ENCODE measurements at regions not wholly inside any gene's neighbourhood (a gene's known extent, or its start where the extent isn't known, plus 50 kb on each side); places are given as distances from the start of the nearest gene placed in this dataset.

GRCh38 chr7:155203059-155203881, 94.4 kb upstream of the INSIG1 start:
- DNase-seq, result no peak

GRCh38 chr7:155203882-155204691, 93.6 kb upstream of the INSIG1 start:
- no peak for DNase-seq

DNA sequence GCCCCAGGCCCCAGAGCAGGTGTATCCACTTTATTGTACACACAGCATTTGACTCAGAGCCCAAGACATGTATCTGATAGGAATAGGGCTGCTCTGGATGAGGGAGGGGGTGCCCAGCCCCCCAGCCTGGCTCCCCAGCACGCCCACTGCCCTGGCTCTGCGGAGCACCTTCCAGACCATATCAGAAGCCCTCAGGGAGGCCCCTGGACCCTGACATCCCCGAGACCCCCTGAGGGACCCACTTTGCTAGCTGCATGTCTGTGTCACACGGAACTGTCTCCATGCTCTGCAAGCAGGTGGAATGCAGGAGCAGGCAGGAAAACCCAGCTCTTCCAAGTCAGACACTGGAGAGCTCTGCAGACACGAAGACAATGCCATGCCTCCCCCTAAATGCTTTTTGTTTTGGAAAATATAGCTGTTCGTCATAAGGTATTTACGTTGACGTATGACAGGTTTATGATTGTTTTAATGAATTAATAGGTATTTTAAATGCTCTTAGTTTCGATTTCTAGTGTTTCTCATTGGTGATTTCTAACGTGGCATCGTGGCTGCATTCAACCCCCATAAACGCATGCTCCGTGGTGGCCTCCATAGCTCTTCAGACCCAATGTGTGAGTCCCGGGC, 92.8 kb upstream of the INSIG1 start:
- no peak for DNase-seq

GRCh38 chr7:155205368-155206317, 92.0 kb upstream of the INSIG1 start:
- DNase-seq, result peak; percentile 91

- peak; percentile 82 for DNase-seq
Observed at GRCh38 chr7:155206318-155207020, 91.2 kb upstream of the INSIG1 start.

DNA sequence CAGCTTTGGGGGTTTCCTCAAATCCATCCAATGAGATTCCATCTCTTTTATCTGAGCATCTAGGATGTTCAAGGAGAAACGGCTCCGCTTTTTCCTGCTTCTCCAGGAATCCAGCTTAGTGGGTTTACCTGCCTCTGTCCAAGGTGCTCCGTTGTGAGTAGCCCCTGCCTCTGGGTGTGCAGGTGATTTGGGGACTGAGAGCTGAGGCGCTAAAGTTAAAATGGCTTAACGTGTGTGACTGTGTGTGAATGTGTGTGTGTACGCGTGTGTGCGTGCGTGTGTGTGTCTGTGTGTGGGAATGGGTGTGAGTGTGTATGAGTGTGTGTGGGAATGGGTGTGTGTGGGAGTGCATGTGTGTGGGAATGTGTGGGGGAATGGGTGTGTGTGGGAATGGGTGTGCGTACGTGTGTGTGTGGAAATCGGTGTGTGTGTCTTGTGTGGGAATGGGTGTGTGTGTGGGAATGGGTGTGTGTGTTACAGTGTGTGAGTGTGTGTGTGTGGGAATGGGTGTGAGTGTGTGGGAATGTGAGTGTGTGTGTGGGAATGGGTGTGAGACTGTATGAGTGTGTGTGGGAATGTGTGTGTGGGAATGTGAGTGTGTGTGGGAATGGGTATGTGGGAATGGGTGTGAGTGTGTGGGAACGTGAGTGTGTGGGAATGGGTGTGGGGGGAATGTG, 90.2 kb upstream of the INSIG1 start:
- no peak for DNase-seq

- no peak for DNase-seq
Observed at GRCh38 chr7:155208681-155209477, 88.8 kb upstream of the INSIG1 start.

GRCh38 chr7:155209478-155210319, 88.0 kb upstream of the INSIG1 start:
- no peak for DNase-seq

GRCh38 chr7:155210356-155210755, 87.3 kb upstream of the INSIG1 start:
- no peak for DNase-seq

DNA sequence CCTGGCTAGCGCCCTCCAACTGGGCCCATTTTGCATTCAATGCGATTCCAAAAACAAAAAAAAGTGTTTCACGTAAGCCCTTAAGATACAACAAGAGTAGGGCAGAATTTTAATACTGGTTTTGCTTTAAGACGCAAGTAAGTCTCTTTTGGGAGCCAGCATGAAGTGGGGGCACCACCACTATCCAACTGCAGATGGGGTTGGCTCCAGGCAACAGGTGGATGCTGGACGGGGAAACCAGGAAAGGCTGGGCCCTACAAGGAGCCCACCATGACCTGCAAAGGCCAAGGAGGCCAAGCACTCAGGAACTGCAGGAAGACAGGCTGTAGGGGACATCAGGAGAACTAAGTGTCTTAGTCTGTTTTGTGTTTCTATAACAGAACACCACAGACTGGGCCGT, 86.5 kb upstream of the INSIG1 start:
- no peak for DNase-seq

GRCh38 chr7:155211761-155212160, 85.9 kb upstream of the INSIG1 start:
- DNase-seq, result no peak

- DNase-seq, result no peak
Observed at GRCh38 chr7:155212301-155213015, 85.2 kb upstream of the INSIG1 start.

DNA sequence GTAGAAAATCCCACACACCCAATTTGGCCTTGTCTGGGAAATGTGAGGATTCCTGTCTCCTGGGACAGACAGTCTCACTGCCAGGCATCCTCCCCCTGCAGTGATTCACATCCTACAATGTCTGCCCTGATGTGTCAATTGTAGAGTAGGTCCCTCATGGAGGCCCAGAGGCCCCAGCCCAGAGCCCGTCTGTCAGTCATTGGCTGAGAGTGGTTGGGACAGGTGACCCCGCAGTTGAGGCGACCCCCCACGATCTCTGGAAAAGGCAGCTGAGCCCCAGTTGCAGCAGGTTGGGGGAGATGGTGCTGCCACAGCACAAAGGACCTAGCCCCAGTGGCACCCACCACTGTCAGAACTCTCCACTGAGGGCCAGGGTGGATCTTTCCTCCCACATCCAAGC, 84.3 kb upstream of the INSIG1 start:
- no peak for DNase-seq

- DNase-seq, result no peak
Observed at GRCh38 chr7:155213955-155214740, 83.5 kb upstream of the INSIG1 start.

DNA sequence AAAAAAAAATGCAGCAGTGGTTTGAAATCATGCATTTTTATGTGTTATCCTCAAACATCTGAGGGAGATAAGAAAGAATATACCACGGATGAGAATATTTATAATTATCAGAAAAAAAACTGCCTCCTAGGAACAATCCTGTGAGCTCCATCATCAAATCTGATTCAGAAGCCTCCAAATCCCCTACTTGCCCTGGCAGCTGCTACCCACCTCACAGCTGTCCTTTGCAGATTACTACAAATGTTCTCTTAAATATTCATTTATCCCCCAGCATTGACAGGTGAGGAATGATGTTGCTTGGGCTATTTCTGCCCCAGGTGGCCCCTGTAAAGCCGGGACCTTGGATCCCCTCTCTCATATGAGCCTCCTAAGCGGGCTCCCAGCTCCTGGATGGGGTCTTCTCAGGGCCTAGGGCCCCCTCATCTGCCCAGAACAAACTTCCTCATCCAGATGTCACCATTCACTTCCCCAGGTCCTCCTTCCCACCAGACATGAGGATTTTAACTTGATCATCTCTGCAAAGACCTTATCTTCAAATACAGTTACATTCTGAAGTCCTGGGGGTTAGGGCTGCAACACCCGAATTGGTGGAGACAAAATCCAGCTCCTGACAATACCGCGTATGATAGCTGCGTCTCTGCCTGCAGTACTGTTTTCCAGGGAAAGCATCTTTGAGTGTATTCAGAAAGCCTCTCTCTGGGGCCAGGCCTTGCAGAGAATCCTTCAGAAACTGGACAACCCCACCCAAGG, 81.9 kb upstream of the INSIG1 start:
- DNase-seq, result no peak

GRCh38 chr7:155216475-155217272, 81.0 kb upstream of the INSIG1 start:
- DNase-seq, result no peak
